ENCODE measurements at regions not wholly inside any gene's neighbourhood (a gene's known extent, or its start where the extent isn't known, plus 50 kb on each side); places are given as distances from the start of the nearest gene placed in this dataset.

DNA sequence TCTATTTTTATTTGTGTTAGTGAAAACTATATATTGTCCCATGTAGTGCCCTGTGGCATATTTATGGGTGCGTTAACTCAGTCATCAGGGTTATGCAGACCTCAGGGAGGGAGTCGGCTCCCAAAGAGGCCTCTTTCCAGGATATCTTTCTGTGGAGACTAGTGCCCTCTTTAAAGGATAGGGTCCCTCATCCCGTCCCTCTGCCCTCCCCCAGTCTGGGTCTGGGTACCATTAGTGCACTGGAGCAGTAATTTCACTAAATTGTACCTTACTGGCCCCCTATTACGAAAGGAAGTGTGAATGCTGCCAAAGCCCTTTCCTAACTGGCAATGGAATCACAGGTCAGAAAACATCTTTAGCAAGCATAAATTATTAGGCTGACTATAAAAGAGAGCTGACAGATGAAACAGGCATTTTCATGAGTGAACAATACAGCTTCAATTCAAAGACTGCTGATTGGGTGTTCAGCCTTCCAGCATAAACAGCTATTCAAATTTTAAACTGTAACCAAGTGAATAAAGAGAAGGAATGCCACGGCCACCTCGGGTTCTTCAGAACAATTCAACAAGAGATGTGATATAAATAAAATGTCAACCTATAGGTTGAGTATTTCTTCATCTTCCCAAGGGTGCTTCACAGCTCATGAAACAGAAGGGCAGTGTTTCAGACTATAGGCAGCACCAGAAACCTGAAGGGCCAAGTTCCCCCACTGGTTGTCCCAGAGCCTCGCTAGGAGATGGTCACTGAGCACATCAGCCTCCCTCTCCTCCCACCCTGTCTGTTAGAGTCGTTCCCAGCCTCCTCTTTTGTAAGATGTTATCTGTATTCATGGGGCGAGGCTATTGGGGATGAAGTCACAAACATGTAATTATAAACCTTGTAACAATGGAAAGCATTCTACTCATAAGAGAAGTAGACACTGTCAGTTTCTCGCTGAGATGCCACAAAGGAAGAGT is 318.7 kb downstream of the TMEM161B start:
- DNase-seq (ENCODE audit: low spot score): no peak
- in situ Hi-C loops (cut with MboI; ENCODE audit: low sequenced_read_pairs, unreplicated experiment): no loop called here
- no peak for TF ChIP-seq CTCF (IDR thresholded peaks at IDR 0.05; ENCODE audit: borderline replicate concordance, control extremely low read depth, extremely low read depth, insufficient read depth, missing control alignments)

- in situ Hi-C loops (cut with MboI; ENCODE audit: low sequenced_read_pairs, unreplicated experiment): no loop called here
- TF ChIP-seq CTCF (IDR thresholded peaks at IDR 0.05; ENCODE audit: borderline replicate concordance, control extremely low read depth, extremely low read depth, insufficient read depth, missing control alignments): no peak
- no peak for DNase-seq (ENCODE audit: low spot score)
Observed at GRCh38 chr5:87948486-87948885, 320.2 kb downstream of the TMEM161B start.

DNA sequence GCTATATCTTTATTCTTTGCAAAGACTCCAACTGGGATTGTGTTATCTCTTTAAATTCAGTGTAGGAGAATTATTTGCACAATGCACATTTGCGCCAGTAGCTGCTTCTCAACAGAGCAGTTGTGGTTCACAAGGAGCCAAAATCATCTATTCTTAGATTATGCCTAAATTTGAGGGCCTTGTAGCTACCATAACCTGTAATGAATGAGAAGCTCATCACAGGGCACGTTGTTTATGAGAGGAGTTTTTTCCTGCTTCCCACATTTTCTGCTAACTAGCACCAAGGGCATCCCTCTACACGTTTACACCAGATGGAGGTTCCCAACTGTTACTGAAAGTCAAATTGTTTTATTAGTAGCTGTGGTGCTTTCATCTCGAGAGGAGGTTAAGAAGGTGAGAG is 322.4 kb downstream of the TMEM161B start:
- DNase-seq (ENCODE audit: low spot score): no peak
- in situ Hi-C loops (cut with MboI; ENCODE audit: low sequenced_read_pairs, unreplicated experiment): no loop called here
- no peak for TF ChIP-seq CTCF (IDR thresholded peaks at IDR 0.05; ENCODE audit: borderline replicate concordance, control extremely low read depth, extremely low read depth, insufficient read depth, missing control alignments)

- in situ Hi-C loops (cut with MboI; ENCODE audit: low sequenced_read_pairs, unreplicated experiment): no loop called here
Observed at GRCh38 chr5:87945286-87945650, 323.4 kb downstream of the TMEM161B start.

DNA sequence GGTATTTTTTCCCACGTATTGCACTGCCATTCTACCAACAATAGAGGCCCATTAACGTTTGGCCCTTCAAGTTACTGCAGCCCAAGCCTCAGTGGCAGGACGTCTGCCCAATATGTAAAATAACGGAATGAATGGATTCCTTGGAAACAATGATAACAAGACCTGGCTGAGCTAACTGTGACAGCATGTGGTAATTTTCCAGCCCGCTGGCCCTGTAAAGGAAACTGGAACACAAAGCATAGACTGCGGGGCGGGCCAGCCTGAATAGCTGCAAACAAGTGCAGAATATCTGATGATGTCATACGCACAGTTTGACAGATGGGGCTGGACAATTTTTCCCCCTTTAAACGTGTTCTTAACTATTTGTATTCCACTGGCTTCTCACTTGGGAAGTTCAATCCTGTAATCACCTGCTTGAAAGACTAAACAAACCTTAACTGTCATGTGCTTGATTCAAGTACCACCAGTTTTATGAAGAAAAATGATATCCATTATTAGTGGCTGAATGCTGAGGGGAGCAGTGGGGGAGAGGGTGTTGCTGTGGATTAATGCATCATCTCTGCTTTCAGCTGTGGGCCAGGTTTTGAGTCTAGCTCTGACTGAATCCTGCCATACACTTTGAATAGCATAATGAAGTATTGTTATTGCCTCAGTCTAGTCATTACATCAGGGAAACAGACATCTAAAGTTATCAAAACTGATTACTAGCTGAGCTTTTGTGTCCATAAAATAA is 323.9 kb downstream of the TMEM161B start:
- no peak for DNase-seq (ENCODE audit: low spot score)
- in situ Hi-C loops (cut with MboI; ENCODE audit: low sequenced_read_pairs, unreplicated experiment): no loop called here
- no peak for TF ChIP-seq CTCF (IDR thresholded peaks at IDR 0.05; ENCODE audit: borderline replicate concordance, control extremely low read depth, extremely low read depth, insufficient read depth, missing control alignments)

More at GRCh38 chr5:87945286-87945650, 323.4 kb downstream of the TMEM161B start:
- DNase-seq (ENCODE audit: low spot score): no peak
- no peak for TF ChIP-seq CTCF (IDR thresholded peaks at IDR 0.05; ENCODE audit: borderline replicate concordance, control extremely low read depth, extremely low read depth, insufficient read depth, missing control alignments)

- no peak for DNase-seq (ENCODE audit: low spot score)
Observed at GRCh38 chr5:87940775-87941174, 327.9 kb downstream of the TMEM161B start.

More at GRCh38 chr5:87940775-87941174, 327.9 kb downstream of the TMEM161B start:
- TF ChIP-seq CTCF (IDR thresholded peaks at IDR 0.05; ENCODE audit: borderline replicate concordance, control extremely low read depth, extremely low read depth, insufficient read depth, missing control alignments): no peak
- in situ Hi-C loops (cut with MboI; ENCODE audit: low sequenced_read_pairs, unreplicated experiment): no loop called here

Measured in GM13976 (cell line).